Activated naive CD8-positive, alpha-beta T cell (primary cell): ENCODE measurements at regions not wholly inside any gene's neighbourhood (a gene's known extent, or its start where the extent isn't known, plus 50 kb on each side); places are given as distances from the start of the nearest gene placed in this dataset.

ENCODE experiments used
- H3K27ac Mint-ChIP-seq: one replicate; pipeline ENCODE4 v1.8.0; 2021; ENCODE audit warnings: mixed read lengths
- H3K27me3 Mint-ChIP-seq: one replicate; pipeline ENCODE4 v1.8.0; 2021; ENCODE audit warnings: mixed read lengths
- H3K36me3 Mint-ChIP-seq: one replicate; pipeline ENCODE4 v1.8.0; 2021; ENCODE audit warnings: mixed read lengths
- H3K4me1 Mint-ChIP-seq: one replicate; pipeline ENCODE4 v1.8.0; 2021; ENCODE audit warnings: low read depth, mixed read lengths
- H3K4me3 Mint-ChIP-seq: one replicate; pipeline ENCODE4 v1.8.0; 2021; ENCODE audit warnings: mild to moderate bottlenecking, mixed read lengths
- H3K9me3 Mint-ChIP-seq: one replicate; pipeline ENCODE4 v1.8.0; 2021; ENCODE audit warnings: low read depth, mixed read lengths

GRCh38 chr2:104707056-104707455 is 146.9 kb upstream of the POU3F3 start:
- Mint-ChIP-seq H3K27me3 (no peaks in the 10 kb centered on the region), H3K27ac (no peak overlapping the region), H3K36me3 (no peaks in the 10 kb centered on the region), H3K4me3 (no peak overlapping the region), H3K9me3 (no peaks in the 10 kb centered on the region), H3K4me1 (no peaks in the 10 kb centered on the region)

- Mint-ChIP-seq H3K36me3 (no peaks in the 10 kb centered on the region), H3K27me3 (no peaks in the 10 kb centered on the region), H3K27ac (no peak overlapping the region), H3K4me1 (no peaks in the 10 kb centered on the region), H3K4me3 (no peak overlapping the region), H3K9me3 (no peaks in the 10 kb centered on the region)
These were observed 144.9 kb upstream of the POU3F3 start for GRCh38 chr2:104708967-104709366.

- Mint-ChIP-seq H3K4me3 (no peak overlapping the region), H3K9me3 (no peaks in the 10 kb centered on the region), H3K36me3 (no peaks in the 10 kb centered on the region), H3K4me1 (no peaks in the 10 kb centered on the region), H3K27me3 (peaks cover 3% of the 10 kb centered on the region), H3K27ac (no peak overlapping the region)
These were observed 137.9 kb upstream of the POU3F3 start for GRCh38 chr2:104716061-104716460.

GRCh38 chr2:104733226-104733943 is 120.5 kb upstream of the POU3F3 start:
- no peaks in the 10 kb centered on the region for H3K9me3 Mint-ChIP-seq
- H3K4me3 Mint-ChIP-seq, result no peak overlapping the region
- H3K27ac Mint-ChIP-seq, result no peak overlapping the region
- H3K27me3 Mint-ChIP-seq, result no peaks in the 10 kb centered on the region
- no peaks in the 10 kb centered on the region for H3K36me3 Mint-ChIP-seq
- H3K4me1 Mint-ChIP-seq, result peaks cover 11% of the 10 kb centered on the region

GRCh38 chr2:104734937-104735586 is 118.9 kb upstream of the POU3F3 start:
- no peaks in the 10 kb centered on the region for H3K9me3 Mint-ChIP-seq
- H3K36me3 Mint-ChIP-seq, result no peaks in the 10 kb centered on the region
- no peak overlapping the region for H3K4me3 Mint-ChIP-seq
- peaks cover 11% of the 10 kb centered on the region for H3K4me1 Mint-ChIP-seq
- H3K27ac Mint-ChIP-seq, result no peak overlapping the region
- no peaks in the 10 kb centered on the region for H3K27me3 Mint-ChIP-seq

- Mint-ChIP-seq H3K36me3 (no peaks in the 10 kb centered on the region), H3K4me3 (no peak overlapping the region), H3K4me1 (peaks cover 11% of the 10 kb centered on the region), H3K27ac (no peak overlapping the region), H3K9me3 (no peaks in the 10 kb centered on the region), H3K27me3 (no peaks in the 10 kb centered on the region)
These were observed 117.9 kb upstream of the POU3F3 start for GRCh38 chr2:104736026-104736425.

- H3K27me3 Mint-ChIP-seq, result no peaks in the 10 kb centered on the region
- H3K9me3 Mint-ChIP-seq, result no peaks in the 10 kb centered on the region
- H3K36me3 Mint-ChIP-seq, result no peaks in the 10 kb centered on the region
- H3K4me1 Mint-ChIP-seq, result no peaks in the 10 kb centered on the region
- no peak overlapping the region for H3K27ac Mint-ChIP-seq
- H3K4me3 Mint-ChIP-seq, result no peak overlapping the region
These were observed 112.1 kb upstream of the POU3F3 start for GRCh38 chr2:104741860-104742259.

- no peaks in the 10 kb centered on the region for H3K4me1 Mint-ChIP-seq
- no peaks in the 10 kb centered on the region for H3K27me3 Mint-ChIP-seq
- no peak overlapping the region for H3K4me3 Mint-ChIP-seq
- H3K27ac Mint-ChIP-seq, result no peak overlapping the region
- H3K9me3 Mint-ChIP-seq, result no peaks in the 10 kb centered on the region
- no peaks in the 10 kb centered on the region for H3K36me3 Mint-ChIP-seq
These were observed 109.4 kb upstream of the POU3F3 start for GRCh38 chr2:104744537-104744936.

GRCh38 chr2:104745846-104746245 is 108.1 kb upstream of the POU3F3 start:
- Mint-ChIP-seq H3K36me3 (no peaks in the 10 kb centered on the region), H3K27ac (no peak overlapping the region), H3K27me3 (no peaks in the 10 kb centered on the region), H3K4me1 (no peaks in the 10 kb centered on the region), H3K9me3 (no peaks in the 10 kb centered on the region), H3K4me3 (no peak overlapping the region)

GRCh38 chr2:104746299-104746698 is 107.6 kb upstream of the POU3F3 start:
- H3K9me3 Mint-ChIP-seq, result no peaks in the 10 kb centered on the region
- H3K4me3 Mint-ChIP-seq, result no peak overlapping the region
- no peaks in the 10 kb centered on the region for H3K4me1 Mint-ChIP-seq
- no peaks in the 10 kb centered on the region for H3K27me3 Mint-ChIP-seq
- no peaks in the 10 kb centered on the region for H3K36me3 Mint-ChIP-seq
- H3K27ac Mint-ChIP-seq, result no peak overlapping the region

GRCh38 chr2:104746858-104747257 is 107.1 kb upstream of the POU3F3 start:
- Mint-ChIP-seq H3K27ac (no peak overlapping the region), H3K27me3 (no peaks in the 10 kb centered on the region), H3K4me1 (no peaks in the 10 kb centered on the region), H3K9me3 (no peaks in the 10 kb centered on the region), H3K4me3 (no peak overlapping the region), H3K36me3 (no peaks in the 10 kb centered on the region)

- H3K27me3 Mint-ChIP-seq, result no peaks in the 10 kb centered on the region
- no peak overlapping the region for H3K27ac Mint-ChIP-seq
- H3K36me3 Mint-ChIP-seq, result no peaks in the 10 kb centered on the region
- no peak overlapping the region for H3K4me3 Mint-ChIP-seq
- no peaks in the 10 kb centered on the region for H3K4me1 Mint-ChIP-seq
- no peaks in the 10 kb centered on the region for H3K9me3 Mint-ChIP-seq
These were observed 104.0 kb upstream of the POU3F3 start for GRCh38 chr2:104749856-104750460.

GRCh38 chr2:104752504-104752903 is 101.4 kb upstream of the POU3F3 start:
- Mint-ChIP-seq H3K9me3 (no peaks in the 10 kb centered on the region), H3K4me3 (no peak overlapping the region), H3K36me3 (no peaks in the 10 kb centered on the region), H3K27me3 (peaks cover 3% of the 10 kb centered on the region), H3K4me1 (no peaks in the 10 kb centered on the region), H3K27ac (no peak overlapping the region)

GRCh38 chr2:104755026-104755878 is 98.7 kb upstream of the POU3F3 start:
- Mint-ChIP-seq H3K27me3 (peaks cover 4% of the 10 kb centered on the region), H3K27ac (no peak overlapping the region), H3K36me3 (no peaks in the 10 kb centered on the region), H3K4me3 (no peak overlapping the region), H3K9me3 (no peaks in the 10 kb centered on the region), H3K4me1 (no peaks in the 10 kb centered on the region)

- H3K9me3 Mint-ChIP-seq, result no peaks in the 10 kb centered on the region
- H3K27me3 Mint-ChIP-seq, result peaks cover 6% of the 10 kb centered on the region
- no peaks in the 10 kb centered on the region for H3K4me1 Mint-ChIP-seq
- no peak overlapping the region for H3K4me3 Mint-ChIP-seq
- H3K27ac Mint-ChIP-seq, result no peak overlapping the region
- no peaks in the 10 kb centered on the region for H3K36me3 Mint-ChIP-seq
These were observed 97.8 kb upstream of the POU3F3 start for GRCh38 chr2:104756118-104756517.
